Liver (tissue), 8 donors: ENCODE measurements at regions not wholly inside any gene's neighbourhood (a gene's known extent, or its start where the extent isn't known, plus 50 kb on each side); places are given as distances from the start of the nearest gene placed in this dataset.

Experiments used
- DNase-seq: peaks from one replicate; pipeline ENCODE4 v3.0.0-alpha.2; 2017; ENCODE audit warnings: low spot score
- H3K27ac ChIP-seq, 2 donors: one replicate each; pipeline ENCODE4 v1.7.0; 2013; ENCODE audit warnings: inconsistent platforms in 2 of 2, low read length in 2 of 2, control low read depth in 1 of 2, low read depth in 1 of 2, mild to moderate bottlenecking in 1 of 2
- H3K27me3 ChIP-seq, 4 donors: one replicate each; pipeline versions ENCODE4 v1.6.1 to v1.7.0; 2013; ENCODE audit warnings: low read length in 3 of 4, inconsistent platforms in 1 of 4, mild to moderate bottlenecking in 1 of 4, moderate library complexity in 1 of 4; ENCODE audit not compliant: control insufficient read depth in 4 of 4, insufficient read depth in 4 of 4
- H3K36me3 ChIP-seq, 4 donors: one replicate each; pipeline versions ENCODE4 v1.6.1 to v1.7.0; 2013; ENCODE audit warnings: low read length in 3 of 4, mild to moderate bottlenecking in 3 of 4, low read depth in 1 of 4, moderate library complexity in 1 of 4; ENCODE audit not compliant: control insufficient read depth in 4 of 4, insufficient read depth in 3 of 4
- H3K4me1 ChIP-seq, 4 donors: one replicate each; pipeline versions ENCODE4 v1.6.1 to v1.7.0; 2013; ENCODE audit warnings: low read length in 3 of 4, mild to moderate bottlenecking in 3 of 4, moderate library complexity in 1 of 4; ENCODE audit not compliant: control insufficient read depth in 4 of 4, insufficient read depth in 4 of 4
- H3K4me3 ChIP-seq, 3 donors: one replicate each; pipeline versions ENCODE4 v1.6.1 to v1.7.0; 2013; ENCODE audit warnings: low read length in 3 of 3, control low read depth in 1 of 3, low read depth in 1 of 3, mild to moderate bottlenecking in 1 of 3
- H3K9ac ChIP-seq, 2 donors: one replicate each; pipeline ENCODE4 v1.7.0; 2013; ENCODE audit warnings: low read length in 2 of 2, mild to moderate bottlenecking in 2 of 2, moderate library complexity in 2 of 2, control low read depth in 1 of 2, low read depth in 1 of 2
- H3K9me3 ChIP-seq, 4 donors: one replicate each; pipeline versions ENCODE4 v1.6.1 to v1.7.0; 2013; ENCODE audit warnings: low read length in 3 of 4; ENCODE audit not compliant: control insufficient read depth in 4 of 4
- EGR1 ChIP-seq, 2 donors: IDR thresholded peaks; 2 replicates each; pipeline ENCODE4 v1.6.1; 2016 to 2018; ENCODE audit warnings: antibody characterized with exemption in 2 of 2, low read depth in 2 of 2
- FOXA1 ChIP-seq: IDR thresholded peaks from 2 replicates; pipeline ENCODE4 v1.6.1; 2016; ENCODE audit warnings: antibody characterized with exemption
- FOXA2 ChIP-seq: IDR thresholded peaks from 2 replicates; pipeline ENCODE4 v1.6.1; 2016; ENCODE audit warnings: antibody characterized with exemption
- GABPA ChIP-seq, 2 donors: IDR thresholded peaks in 1 of 2; conservative IDR thresholded peaks in 1 of 2; 2 replicates each; pipeline ENCODE4 v1.6.1; 2016; ENCODE audit warnings: antibody characterized with exemption in 2 of 2, mild to moderate bottlenecking in 1 of 2, moderate library complexity in 1 of 2
- HNF4A ChIP-seq, 2 donors: conservative IDR thresholded peaks; 2 replicates each; pipeline ENCODE4 v1.6.1; 2016; ENCODE audit warnings: antibody characterized with exemption in 2 of 2, mild to moderate bottlenecking in 2 of 2
- HNF4G ChIP-seq: IDR thresholded peaks from 2 replicates; pipeline ENCODE4 v1.6.1; 2016; ENCODE audit warnings: antibody characterized with exemption
- JUND ChIP-seq, 2 donors: IDR thresholded peaks; 2 replicates each; pipeline ENCODE4 v1.6.1; 2016; ENCODE audit warnings: antibody characterized with exemption in 2 of 2
- NR2F2 ChIP-seq: IDR thresholded peaks from 2 replicates; pipeline ENCODE4 v1.6.1; 2016; ENCODE audit warnings: antibody characterized with exemption
- RAD21 ChIP-seq, 2 donors: IDR thresholded peaks; 2 replicates each; pipeline ENCODE4 v1.6.1; 2016; ENCODE audit warnings: antibody characterized with exemption in 2 of 2, mild to moderate bottlenecking in 2 of 2
- RXRA ChIP-seq, 2 donors: IDR thresholded peaks; 2 replicates each; pipeline ENCODE4 v1.6.1; 2017 to 2018; ENCODE audit warnings: antibody characterized with exemption in 2 of 2, mild to moderate bottlenecking in 1 of 2
- SP1 ChIP-seq: IDR thresholded peaks from 2 replicates; pipeline ENCODE4 v1.6.1; 2018; ENCODE audit warnings: antibody characterized with exemption, mild to moderate bottlenecking
- TAF1 ChIP-seq: conservative IDR thresholded peaks from 2 replicates; pipeline ENCODE4 v1.6.1; 2016; ENCODE audit warnings: antibody characterized with exemption, mild to moderate bottlenecking
- YY1 ChIP-seq: IDR thresholded peaks from 2 replicates; pipeline ENCODE4 v1.6.1; 2016; ENCODE audit warnings: antibody characterized with exemption, mild to moderate bottlenecking
- WGBS: extraction: QIAGEN DNeasy Blood & Tissue Kit; methylation state at CpG from one replicate; pipeline ENCODE4 v1.1.7; 2013; 5-methylcytosine and 5-hydroxymethylcytosine counted together
- TF ChIP-seq, protein P1 (sequence below): fragments of 150-350 bp; IDR thresholded peaks from 2 replicates; pipeline ENCODE4 v1.5.1; 2017; ENCODE audit warnings: improper control_type of control experiment, low read depth, low read length; ENCODE audit not compliant: missing input control
- TF ChIP-seq, protein P2 (sequence below): IDR thresholded peaks from 2 replicates; pipeline ENCODE4 v1.6.1; 2016; ENCODE audit warnings: antibody characterized with exemption
- TF ChIP-seq, protein P3 (sequence below): IDR thresholded peaks from 2 replicates; pipeline ENCODE4 v1.6.1; 2016; ENCODE audit warnings: antibody characterized with exemption
- TF ChIP-seq, protein P4 (sequence below): IDR thresholded peaks from 2 replicates; pipeline ENCODE4 v1.6.1; 2016; ENCODE audit warnings: antibody characterized with exemption
- TF ChIP-seq, protein P5 (sequence below): IDR thresholded peaks from 2 replicates; pipeline ENCODE4 v1.6.1; 2016; ENCODE audit warnings: antibody characterized with exemption, mild to moderate bottlenecking
- donor health status: healthy.
- donor health status: healthy.
- donor health status: healthy.
- donor health status: healthy.
- donor health status: healthy.

DNA sequence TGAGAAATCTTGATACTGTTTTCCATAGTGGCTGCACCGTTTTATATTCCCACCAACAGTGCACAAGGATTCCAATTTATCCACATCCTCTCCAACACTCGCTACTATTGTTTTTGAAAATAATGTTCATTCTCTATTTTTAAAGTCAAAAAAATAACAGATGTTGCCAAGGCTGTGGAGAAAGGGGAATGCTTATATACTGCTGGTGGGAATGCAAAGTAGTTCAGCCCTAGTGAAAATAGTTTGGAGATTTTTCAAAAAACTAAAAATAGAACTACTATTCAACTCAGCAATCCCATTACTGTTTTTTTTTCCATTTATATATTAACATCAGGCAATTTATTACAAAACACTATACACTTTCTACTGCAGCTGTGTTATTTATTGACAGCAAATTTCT lies 208.7 kb downstream of the CBLL2 start:
- no peak for DNase-seq
- no peak overlapping the region for H3K4me3 ChIP-seq
- H3K36me3 ChIP-seq: no peaks in the 10 kb centered on the region
- peaks cover 0 to 15% (median 8%) of the 10 kb centered on the region in 4 donors for H3K9me3 ChIP-seq
- no peaks in the 10 kb centered on the region for H3K27me3 ChIP-seq
- 71% methylated on average over 2 of the region's 2 CpGs for WGBS
- H3K9ac ChIP-seq: no peak overlapping the region
- TF ChIP-seq NR2F2: no peak
- TF ChIP-seq, protein P1, sequence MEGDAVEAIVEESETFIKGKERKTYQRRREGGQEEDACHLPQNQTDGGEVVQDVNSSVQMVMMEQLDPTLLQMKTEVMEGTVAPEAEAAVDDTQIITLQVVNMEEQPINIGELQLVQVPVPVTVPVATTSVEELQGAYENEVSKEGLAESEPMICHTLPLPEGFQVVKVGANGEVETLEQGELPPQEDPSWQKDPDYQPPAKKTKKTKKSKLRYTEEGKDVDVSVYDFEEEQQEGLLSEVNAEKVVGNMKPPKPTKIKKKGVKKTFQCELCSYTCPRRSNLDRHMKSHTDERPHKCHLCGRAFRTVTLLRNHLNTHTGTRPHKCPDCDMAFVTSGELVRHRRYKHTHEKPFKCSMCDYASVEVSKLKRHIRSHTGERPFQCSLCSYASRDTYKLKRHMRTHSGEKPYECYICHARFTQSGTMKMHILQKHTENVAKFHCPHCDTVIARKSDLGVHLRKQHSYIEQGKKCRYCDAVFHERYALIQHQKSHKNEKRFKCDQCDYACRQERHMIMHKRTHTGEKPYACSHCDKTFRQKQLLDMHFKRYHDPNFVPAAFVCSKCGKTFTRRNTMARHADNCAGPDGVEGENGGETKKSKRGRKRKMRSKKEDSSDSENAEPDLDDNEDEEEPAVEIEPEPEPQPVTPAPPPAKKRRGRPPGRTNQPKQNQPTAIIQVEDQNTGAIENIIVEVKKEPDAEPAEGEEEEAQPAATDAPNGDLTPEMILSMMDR: no peak
- no peak for TF ChIP-seq HNF4G
- no peak for TF ChIP-seq JUND (IDR thresholded peaks at IDR 0.05)
- TF ChIP-seq RXRA (IDR thresholded peaks at IDR 0.05): no peak
- TF ChIP-seq RAD21 (IDR thresholded peaks at IDR 0.05): no peak
- TF ChIP-seq, protein P2, sequence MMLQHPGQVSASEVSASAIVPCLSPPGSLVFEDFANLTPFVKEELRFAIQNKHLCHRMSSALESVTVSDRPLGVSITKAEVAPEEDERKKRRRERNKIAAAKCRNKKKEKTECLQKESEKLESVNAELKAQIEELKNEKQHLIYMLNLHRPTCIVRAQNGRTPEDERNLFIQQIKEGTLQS: no peak
- TF ChIP-seq, protein P3, sequence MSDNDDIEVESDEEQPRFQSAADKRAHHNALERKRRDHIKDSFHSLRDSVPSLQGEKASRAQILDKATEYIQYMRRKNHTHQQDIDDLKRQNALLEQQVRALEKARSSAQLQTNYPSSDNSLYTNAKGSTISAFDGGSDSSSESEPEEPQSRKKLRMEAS: no peak
- TF ChIP-seq FOXA1: no peak
- no peak for TF ChIP-seq EGR1 (IDR thresholded peaks at IDR 0.05; ENCODE audit: low read depth in 2 of 2)
- TF ChIP-seq, protein P4, sequence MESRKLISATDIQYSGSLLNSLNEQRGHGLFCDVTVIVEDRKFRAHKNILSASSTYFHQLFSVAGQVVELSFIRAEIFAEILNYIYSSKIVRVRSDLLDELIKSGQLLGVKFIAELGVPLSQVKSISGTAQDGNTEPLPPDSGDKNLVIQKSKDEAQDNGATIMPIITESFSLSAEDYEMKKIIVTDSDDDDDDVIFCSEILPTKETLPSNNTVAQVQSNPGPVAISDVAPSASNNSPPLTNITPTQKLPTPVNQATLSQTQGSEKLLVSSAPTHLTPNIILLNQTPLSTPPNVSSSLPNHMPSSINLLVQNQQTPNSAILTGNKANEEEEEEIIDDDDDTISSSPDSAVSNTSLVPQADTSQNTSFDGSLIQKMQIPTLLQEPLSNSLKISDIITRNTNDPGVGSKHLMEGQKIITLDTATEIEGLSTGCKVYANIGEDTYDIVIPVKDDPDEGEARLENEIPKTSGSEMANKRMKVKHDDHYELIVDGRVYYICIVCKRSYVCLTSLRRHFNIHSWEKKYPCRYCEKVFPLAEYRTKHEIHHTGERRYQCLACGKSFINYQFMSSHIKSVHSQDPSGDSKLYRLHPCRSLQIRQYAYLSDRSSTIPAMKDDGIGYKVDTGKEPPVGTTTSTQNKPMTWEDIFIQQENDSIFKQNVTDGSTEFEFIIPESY: no peak
- no peak for TF ChIP-seq GABPA (IDR thresholded peaks at IDR 0.05 in 1 of 2, conservative IDR thresholded peaks at IDR 0.05 in 1 of 2)
- TF ChIP-seq, protein P5, sequence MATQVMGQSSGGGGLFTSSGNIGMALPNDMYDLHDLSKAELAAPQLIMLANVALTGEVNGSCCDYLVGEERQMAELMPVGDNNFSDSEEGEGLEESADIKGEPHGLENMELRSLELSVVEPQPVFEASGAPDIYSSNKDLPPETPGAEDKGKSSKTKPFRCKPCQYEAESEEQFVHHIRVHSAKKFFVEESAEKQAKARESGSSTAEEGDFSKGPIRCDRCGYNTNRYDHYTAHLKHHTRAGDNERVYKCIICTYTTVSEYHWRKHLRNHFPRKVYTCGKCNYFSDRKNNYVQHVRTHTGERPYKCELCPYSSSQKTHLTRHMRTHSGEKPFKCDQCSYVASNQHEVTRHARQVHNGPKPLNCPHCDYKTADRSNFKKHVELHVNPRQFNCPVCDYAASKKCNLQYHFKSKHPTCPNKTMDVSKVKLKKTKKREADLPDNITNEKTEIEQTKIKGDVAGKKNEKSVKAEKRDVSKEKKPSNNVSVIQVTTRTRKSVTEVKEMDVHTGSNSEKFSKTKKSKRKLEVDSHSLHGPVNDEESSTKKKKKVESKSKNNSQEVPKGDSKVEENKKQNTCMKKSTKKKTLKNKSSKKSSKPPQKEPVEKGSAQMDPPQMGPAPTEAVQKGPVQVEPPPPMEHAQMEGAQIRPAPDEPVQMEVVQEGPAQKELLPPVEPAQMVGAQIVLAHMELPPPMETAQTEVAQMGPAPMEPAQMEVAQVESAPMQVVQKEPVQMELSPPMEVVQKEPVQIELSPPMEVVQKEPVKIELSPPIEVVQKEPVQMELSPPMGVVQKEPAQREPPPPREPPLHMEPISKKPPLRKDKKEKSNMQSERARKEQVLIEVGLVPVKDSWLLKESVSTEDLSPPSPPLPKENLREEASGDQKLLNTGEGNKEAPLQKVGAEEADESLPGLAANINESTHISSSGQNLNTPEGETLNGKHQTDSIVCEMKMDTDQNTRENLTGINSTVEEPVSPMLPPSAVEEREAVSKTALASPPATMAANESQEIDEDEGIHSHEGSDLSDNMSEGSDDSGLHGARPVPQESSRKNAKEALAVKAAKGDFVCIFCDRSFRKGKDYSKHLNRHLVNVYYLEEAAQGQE: no peak
- H3K27ac ChIP-seq: no peak overlapping the region
- H3K4me1 ChIP-seq: no peaks in the 10 kb centered on the region

DNA sequence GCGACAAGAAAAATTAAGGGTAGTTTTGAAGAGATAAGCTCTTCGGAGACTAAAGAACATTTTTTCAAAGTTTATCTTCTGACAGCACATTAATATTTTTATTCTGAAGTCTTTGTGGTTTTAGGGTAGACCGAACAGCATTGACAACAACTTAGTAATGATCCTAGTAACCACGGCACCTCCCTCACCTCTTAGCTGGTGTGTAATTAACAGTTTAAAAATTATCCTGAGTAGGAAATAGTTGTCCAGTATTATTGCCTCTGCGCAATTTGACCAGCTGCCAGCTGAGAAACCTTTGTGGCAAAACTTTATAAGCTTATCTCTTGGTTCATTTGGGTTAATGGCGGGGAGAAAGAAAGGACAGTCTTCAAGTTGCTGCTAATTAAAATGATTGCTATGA lies 213.6 kb downstream of the CBLL2 start:
- Histone ChIP-seq H3K27me3 (no peaks in the 10 kb centered on the region), H3K9me3 (peaks cover 0 to 2% (median 0%) of the 10 kb centered on the region in 4 donors), H3K9ac (no peak overlapping the region), H3K27ac (no peak overlapping the region), H3K36me3 (no peaks in the 10 kb centered on the region), H3K4me3 (no peak overlapping the region), H3K4me1 (no peaks in the 10 kb centered on the region)
- DNase-seq: no peak
- WGBS: 69% methylated on average over 6 of the region's 6 CpGs
- TF ChIP-seq TAF1 (no peak), RAD21 (IDR thresholded peaks at IDR 0.05) (no peak), NR2F2 (no peak), YY1 (no peak), EGR1 (IDR thresholded peaks at IDR 0.05; ENCODE audit: low read depth in 2 of 2) (no peak), FOXA1 (no peak), RXRA (IDR thresholded peaks at IDR 0.05) (no peak), JUND (IDR thresholded peaks at IDR 0.05) (no peak), FOXA2 (no peak), HNF4G (no peak), HNF4A (conservative IDR thresholded peaks at IDR 0.05) (no peak), GABPA (IDR thresholded peaks at IDR 0.05 in 1 of 2, conservative IDR thresholded peaks at IDR 0.05 in 1 of 2) (no peak), SP1 (no peak)
- TF ChIP-seq, protein P5: no peak
- TF ChIP-seq, protein P4: no peak
- TF ChIP-seq, protein P2: no peak
